ENCODE measurements at regions not wholly inside any gene's neighbourhood (a gene's known extent, or its start where the extent isn't known, plus 50 kb on each side); places are given as distances from the start of the nearest gene placed in this dataset.
"Not testable (repeated sequence)": the region's sequence is repeated elsewhere in the genome, so short reads cannot be mapped to it uniquely, and the experiment has no call there.

DNA sequence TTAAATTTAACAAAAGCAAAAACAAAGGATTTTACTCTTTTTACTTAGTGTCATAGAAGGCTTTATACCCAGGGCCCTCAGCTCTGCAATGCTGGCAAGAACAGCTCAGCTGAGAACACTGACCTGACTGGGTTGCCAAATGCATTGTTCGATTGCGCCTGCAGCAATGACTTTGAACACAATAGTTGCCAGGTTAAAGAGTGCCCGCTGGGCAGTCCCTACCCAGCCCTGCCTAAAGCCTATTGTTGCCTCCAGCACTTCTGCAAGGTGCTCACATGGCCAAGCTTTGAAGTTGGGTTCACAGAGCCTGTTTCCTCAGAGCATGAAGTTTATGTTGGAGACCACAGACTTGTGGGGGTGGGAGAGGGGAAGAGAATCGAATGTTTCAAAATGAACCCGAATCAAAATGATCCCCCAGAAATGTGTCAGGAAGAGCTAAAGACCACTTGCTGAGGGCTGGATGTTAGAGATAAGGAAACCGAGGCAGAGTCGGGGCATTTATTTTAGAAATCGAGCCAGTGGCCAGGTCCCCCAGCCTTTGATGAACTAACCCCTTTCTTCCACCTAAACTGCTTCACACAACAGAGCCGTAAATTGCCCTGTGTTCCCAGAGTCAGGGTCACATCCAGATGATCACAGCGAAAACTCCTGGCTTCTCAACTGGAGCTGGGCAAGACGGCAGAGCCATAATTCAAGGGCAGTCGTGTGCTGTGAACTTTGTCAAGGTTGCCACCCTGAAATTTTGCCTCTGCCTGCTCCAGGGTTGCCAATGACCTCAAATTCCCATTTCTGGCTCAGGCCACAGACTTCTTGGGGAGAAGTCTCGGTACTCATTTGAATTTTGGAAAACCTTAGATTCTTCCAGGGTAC is 55.0 kb downstream of the FOXA2 start:
- no peak for DNase-seq (ENCODE audit: insufficient read length, low spot score)
- no peak for FAIRE-seq

DNA sequence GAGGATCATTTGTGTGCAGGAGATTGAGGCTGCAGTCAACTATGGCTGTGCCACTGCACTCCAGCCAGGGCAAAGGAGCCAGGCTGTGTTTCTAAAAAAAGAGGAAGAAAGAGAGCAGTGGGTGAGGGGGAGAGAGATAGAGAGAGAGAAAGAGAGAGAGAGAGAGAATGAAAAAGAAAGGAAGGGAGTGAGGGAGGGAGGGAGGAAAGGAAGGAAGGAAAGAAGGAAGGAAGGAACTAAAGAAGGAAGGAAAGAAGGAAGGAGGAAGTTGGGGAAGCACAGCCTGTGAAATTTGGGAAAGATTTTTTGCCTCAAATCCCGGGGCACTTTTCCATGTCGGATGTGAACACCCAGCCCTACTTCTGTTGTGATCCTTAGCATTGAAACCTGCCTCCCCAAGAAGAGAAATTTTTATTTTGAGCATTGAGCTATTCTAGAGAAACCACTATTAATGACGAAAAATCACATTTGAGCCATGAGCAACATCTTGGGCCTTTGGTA is 57.8 kb downstream of the FOXA2 start:
- FAIRE-seq (no peak), DNase-seq (ENCODE audit: insufficient read length, low spot score) (no peak)

DNA sequence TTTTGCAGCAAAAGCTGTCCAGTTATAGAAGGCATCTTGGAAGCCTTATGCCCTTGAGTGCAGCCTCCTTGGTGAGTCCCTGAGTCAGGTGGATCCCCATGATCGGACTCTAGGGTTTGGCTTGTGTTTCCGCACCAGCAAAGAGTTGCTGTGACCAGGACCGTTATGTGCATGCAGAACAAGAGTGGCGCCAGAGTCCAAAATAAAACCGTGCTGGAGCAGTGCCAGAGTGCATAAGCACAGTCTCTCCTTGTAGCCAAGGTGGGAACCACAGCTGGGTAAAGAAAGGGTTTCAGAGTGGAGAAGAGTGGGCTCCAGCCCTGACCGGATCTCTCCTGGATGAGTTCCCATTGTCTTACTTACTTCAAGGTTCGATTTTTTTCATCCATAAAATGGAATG is 58.6 kb downstream of the FOXA2 start:
- DNase-seq (ENCODE audit: insufficient read length, low spot score) (no peak), FAIRE-seq (no peak)

DNA sequence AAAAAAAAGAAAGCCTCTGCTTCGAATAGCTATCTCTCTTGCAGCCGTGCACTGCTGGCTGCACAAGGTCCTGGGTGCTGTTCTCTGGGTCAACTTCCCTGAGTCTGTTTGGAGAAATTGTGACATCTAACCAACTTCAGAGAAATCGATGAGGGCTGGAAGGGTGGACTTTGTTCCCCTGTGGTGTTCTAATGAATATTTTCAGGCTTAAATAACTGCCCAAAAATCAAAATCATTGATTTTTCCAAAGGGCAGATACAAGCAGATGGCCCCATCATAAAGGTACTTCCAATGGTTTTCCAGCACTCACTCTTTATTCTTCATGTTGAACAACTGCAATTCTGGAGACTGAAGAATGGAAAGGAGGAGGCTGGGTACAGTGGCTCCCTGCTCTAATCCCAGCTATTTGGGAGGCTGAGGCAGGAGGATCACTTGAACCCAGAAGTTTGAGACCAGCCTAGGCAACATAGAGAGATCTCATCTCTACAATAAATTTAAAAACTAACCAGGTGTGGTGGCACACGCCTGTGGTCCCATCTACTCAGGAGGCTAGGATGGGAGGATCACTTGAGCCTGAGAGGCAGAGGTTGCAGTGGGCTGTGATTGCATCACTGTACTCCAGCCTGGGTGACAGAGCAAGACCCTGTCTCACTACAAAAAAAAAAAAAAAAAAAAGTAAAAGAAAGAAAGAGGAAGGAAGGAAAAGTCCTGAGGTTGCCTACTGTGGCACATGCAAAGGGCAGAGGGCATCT is 59.1 kb downstream of the FOXA2 start:
- DNase-seq (ENCODE audit: insufficient read length, low spot score) (no peak), FAIRE-seq (no peak)

DNA sequence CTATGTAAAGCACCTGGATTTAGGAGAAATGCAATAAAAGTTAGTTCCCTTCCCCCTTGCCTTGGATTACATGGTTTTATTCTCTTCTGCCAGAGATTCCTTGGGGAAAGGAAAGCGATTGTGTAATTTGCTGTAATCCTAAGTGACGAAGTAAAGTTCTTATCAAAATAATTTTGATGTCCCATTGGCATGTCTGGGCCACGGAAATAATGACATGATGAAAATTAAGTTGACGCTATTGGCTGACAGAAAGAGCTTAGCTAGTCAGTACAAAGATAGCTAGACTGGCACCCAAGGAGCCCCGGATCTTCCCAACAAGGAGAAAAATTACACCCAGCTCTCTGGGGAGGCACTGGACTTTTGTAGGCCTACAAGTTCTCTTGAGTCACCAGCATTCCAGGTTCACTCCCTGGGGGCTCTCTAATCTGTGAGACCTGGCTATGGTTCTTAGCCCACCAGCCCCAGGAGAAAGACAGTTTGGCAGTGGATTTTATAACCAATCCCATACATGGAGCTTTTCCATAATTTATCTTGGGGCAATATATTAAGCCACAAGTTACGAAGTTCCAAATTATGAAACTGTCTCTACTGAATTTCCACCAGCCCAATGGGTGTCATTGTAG is 59.9 kb downstream of the FOXA2 start:
- FAIRE-seq (no peak), DNase-seq (ENCODE audit: insufficient read length, low spot score) (no peak)

DNA sequence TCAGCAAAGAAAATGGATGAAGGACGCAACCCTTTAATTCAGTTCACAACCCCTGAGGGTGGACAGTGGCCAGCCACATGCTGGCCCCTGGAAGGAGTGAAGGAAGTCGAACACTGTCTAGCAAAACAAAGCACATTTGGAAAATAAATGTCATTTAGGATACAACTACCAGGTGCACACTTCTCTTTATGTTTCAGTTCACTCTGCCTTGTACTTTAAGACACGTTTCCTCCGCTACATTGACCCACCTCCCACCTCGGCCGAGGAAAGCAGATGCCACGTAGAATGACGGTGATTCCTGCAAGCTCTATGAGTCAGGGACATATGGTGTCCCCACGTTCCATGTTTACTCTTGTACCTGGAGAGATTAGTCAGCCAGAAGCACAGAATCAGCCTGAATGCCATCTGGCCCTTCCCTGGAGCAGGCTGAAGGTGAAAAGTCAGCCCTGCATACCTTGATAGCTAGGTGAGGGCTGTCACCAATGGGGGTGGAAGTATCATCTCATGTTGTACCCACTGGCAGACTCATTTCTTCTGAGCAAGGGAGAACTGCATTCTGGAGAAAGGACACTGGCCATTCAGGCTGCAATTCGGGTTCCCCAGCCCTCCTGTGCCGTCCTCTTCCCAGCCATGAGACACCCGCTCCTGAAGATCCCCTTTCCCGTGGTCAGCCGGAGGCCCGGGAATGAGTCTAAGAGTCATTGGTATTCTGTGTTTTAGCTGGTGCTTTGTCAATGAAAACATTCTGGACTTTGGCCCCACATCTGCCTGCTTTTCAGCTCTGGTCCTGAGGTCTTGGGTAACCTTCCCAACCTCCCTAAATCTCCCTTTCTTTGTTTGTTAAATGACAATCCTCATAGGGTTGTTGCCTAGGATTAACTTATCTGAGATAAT is 60.6 kb downstream of the FOXA2 start:
- FAIRE-seq (no peak), DNase-seq (ENCODE audit: insufficient read length, low spot score) (no peak)

DNA sequence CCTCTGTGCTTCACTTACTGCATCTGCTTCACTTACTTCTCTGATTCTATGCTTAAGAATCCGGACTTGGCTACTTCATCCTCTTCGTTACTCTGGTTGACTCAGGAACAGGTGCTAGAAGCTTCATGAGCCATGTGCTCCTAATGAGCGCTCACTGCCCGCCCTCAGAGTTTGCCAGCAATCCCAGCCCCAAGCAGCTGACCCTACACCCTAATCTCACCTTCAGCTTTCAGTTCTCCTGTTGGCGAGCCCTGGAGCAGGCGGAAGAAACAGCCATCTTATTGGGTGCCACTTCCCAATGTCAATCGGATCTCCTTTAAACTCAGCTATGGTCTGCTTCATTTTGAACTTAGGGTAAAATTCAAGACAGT is 61.3 kb downstream of the FOXA2 start:
- DNase-seq (ENCODE audit: insufficient read length, low spot score), result no peak
- no peak for FAIRE-seq

DNA sequence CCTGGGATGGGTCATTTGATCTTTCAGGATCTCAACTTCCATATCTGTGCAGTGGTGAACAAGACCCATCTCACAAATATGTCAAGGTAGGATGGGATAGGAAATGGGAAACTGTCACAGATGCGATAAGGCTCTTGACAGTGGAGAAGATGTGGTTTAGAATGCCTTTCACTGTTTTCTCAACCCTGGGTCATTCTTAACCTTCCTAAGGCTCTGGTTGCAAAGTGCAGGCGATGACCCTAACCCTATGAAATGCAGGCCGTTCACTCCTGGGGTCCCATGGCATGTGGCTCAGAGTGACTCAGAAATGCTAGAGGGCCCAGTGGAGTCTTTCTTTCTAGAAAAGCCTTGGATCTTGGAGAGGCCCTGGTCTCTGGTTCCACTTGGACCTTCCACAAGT is 61.7 kb downstream of the FOXA2 start:
- DNase-seq (ENCODE audit: insufficient read length, low spot score) (no peak), FAIRE-seq (no peak)

DNA sequence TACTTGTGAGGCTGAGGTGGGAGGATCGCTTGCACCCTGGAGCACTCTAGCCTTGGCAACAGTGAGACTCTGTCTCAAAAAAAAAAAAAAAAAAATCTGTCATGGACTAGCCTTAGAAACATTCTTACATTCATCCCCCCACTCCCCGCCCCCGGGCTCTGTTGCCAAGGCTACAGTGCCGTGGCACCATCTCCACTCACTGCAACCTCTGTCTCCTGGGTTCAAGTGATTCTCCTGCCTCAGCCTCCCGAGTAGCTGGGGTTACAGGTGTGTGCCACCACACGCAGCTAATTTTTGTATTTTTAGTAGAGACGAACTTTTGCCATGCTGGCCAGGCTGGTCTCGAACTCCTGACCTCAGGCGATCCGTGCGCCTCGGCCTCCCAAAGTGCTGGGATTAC is 62.4 kb downstream of the FOXA2 start:
- FAIRE-seq; DNase-seq (ENCODE audit: insufficient read length, low spot score): not testable (repeated sequence)

DNA sequence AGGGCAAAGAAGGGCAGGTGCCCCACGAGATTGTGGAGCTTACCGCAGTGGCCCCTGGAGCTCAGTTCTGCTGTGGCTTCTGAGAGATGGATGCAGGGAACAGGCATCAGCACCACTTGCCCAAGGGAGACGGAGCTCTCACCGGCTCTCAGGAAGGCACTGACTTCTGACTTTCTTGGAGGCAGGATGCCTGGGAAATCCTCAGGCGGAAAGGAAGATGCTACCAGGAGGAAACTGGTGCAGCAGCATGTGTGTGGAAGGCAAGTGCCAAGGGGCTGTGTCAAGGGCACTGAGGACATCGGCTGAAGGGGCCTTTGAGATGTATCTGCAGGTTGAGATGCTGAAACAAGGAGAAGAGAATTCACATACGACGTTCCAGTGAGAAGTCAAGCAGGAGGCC is 64.0 kb downstream of the FOXA2 start:
- DNase-seq (ENCODE audit: insufficient read length, low spot score) (no peak), FAIRE-seq (no peak)

DNA sequence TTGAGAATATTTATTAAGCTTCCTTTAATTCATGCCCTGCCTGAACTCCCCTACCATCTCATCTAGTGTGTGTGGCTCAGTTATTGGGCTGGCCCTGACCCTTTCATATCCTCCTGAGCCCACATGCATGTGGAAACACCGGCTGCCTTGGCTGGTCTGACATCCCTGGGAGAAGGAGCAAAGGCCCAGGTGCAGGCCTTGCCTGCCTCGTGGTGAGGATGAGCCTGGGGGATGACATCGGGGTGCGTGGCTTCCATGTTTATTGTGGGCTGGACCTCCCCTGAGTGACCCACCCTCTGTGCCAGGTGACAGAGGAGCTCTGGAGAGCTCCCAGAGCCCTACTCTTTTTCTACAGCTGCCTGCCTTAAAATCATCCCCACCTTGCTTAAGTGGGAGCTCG is 69.1 kb downstream of the FOXA2 start:
- FAIRE-seq (no peak), DNase-seq (ENCODE audit: insufficient read length, low spot score) (no peak)

DNA sequence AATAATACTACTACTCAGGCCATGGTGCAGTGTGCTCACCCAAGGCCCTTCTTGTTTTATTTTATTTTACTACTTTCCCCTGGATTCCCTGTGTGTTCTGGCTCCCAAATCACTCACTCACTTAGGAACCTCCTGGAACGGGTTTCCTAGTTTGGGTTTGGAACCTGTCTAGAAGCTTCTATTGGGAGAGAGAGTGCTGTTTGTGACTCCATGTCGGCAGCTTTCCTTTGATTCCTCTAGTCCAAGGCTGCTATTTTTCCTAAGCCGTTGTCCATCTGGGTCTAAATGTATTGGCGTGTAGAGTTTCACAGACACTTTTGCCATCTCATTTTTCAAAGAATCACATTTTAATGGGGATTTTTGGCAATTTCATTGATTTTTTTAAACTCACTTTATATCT is 70.8 kb downstream of the FOXA2 start:
- DNase-seq (ENCODE audit: insufficient read length, low spot score), result no peak

DNA sequence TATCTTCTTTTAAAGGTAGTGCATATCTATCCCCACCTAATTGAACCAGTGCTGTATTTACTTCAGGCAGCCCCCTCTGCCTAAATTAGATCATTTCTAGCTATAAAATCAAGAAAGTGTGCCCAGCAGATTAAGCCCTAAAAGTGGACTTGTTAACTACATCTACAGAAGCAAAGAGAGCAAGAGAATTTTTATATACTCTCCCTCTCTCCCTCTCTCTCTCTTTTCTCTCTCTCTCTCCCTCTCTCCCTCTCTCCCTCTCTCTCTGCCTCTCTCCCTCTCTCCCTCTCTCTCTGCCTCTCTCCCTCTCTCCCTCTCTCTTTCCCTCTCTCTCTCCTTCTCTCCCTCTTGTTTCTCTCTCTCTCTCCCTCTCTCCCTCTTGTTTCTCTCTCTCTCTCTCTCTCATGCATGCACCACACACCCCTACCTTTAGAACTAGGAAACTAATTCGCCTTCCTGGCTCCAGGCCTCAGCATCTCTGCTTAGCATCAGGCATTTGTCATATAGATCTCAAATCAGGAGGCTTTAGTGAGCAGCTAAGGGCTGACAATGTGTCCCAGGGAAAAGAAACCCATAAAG is 71.4 kb downstream of the FOXA2 start:
- DNase-seq (ENCODE audit: insufficient read length, low spot score) (no peak), FAIRE-seq (no peak)

More for the DNA sequence above, 70.8 kb downstream of the FOXA2 start:
- FAIRE-seq, result no peak

DNA sequence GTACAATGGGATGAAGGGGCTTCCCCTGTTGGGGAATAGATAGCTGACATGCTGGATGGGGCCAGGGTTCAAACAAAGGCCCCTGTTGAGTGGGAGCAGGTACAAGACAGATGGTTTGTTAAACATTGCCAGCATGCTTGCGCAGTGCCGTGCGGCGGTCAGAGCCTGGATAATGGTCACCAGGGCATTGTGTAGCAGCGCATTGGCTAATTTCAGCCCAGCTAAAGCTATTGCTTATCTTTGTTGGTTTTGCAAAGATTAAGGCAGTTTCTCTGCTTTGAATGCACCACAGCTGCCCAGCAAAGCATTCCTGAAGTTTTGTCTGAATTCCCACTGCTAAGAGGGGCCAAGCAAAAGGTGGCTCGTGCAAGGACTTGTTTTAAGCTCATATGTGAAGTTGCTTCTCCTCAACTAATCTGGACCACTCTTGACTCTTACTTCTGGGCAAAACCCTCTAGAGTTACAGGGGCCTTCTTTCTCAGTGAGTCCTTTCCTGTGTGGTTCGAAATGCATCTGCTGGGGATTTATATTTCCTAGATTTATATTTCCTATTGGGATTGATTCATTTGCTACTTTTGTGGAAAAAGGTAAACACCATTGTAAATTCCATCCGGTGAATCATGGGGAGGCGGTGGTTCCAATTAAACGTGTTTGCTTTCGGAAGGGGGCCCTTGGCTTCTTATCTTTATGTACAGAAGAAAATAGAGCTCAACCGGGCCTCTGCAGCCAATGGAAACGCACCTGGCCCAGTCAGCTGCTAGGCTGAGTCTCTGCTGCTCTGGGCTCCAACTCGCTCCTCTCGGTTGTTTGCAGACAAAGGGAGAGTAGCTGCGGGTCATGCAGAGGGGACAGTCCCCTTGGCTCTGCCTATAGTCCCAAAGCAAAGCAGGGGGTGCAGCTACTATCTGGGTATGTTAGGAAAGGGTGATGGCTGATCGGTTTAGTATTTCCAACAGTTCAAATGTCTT is 72.1 kb downstream of the FOXA2 start:
- DNase-seq (ENCODE audit: insufficient read length, low spot score), result no peak
- FAIRE-seq, result no peak

DNA sequence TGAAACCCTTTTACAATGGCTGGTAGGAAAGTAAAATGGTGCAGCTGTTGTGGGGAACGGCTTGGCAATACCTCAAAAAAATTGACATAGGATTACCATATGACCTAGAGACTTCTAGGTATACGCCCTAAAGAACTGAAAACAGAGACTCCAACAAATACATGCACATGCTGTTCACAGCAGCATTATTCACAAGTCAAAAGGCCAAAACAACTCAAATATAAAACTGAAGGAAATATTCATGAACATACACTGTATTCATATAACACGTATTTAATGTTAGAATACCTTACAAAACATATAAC is 74.6 kb downstream of the FOXA2 start:
- FAIRE-seq, result no peak
- no peak for DNase-seq (ENCODE audit: insufficient read length, low spot score)

DNA sequence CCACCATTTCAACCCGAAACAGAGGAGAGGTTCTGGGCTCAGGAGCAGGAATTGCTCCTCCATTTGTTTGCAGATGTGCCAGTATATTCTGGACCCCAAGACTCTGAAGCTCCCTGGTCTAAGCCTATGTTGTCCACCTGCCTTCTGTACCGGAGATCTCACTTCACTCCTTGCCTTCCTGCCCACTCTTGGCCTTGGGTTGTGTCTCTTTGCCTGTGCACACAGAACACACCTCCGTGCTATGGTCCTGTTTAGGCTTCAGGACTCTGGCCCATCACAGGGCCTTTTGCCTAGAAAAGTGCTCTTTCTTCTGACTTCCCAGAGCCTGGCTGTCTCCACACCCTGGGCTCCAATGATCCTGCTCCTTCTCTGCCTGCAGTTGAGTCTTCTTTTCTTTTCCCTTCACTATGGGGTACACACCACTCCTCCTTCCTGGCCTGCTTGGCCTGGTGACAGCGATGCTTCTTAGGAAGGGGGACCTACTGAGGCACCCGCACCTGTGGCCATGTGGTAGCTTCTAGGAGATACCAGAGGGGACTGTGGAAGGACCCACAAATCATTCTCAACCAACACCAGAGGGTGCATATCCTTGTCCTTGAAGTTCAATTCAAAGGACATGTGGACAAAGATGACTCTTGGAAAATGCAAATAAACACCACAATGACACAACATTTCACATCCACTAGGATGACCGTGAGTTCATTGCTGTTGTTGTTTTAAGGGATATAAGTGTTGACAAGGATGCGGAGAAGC is 75.1 kb downstream of the FOXA2 start:
- no peak for FAIRE-seq
- DNase-seq (ENCODE audit: insufficient read length, low spot score), result no peak

DNA sequence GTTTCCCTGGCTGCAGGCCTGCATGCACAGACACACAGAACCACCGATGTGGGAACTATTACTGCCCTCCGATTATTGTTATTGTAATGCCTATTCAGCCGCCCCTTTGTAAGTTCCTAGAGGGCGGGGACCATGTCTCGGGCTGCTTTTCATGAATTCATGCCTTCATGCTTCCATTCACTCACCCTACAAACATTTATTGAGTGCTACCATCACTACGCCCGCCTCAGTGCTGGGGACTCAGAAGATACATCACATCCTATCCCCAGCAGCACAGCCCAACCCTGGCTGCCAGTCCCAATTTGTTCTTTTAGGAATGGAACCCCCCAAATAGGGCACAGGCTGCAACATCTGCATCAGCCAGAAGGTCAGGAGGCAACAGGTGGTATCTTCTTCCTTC is 75.9 kb downstream of the FOXA2 start:
- DNase-seq (ENCODE audit: insufficient read length, low spot score), result no peak
- no peak for FAIRE-seq

DNA sequence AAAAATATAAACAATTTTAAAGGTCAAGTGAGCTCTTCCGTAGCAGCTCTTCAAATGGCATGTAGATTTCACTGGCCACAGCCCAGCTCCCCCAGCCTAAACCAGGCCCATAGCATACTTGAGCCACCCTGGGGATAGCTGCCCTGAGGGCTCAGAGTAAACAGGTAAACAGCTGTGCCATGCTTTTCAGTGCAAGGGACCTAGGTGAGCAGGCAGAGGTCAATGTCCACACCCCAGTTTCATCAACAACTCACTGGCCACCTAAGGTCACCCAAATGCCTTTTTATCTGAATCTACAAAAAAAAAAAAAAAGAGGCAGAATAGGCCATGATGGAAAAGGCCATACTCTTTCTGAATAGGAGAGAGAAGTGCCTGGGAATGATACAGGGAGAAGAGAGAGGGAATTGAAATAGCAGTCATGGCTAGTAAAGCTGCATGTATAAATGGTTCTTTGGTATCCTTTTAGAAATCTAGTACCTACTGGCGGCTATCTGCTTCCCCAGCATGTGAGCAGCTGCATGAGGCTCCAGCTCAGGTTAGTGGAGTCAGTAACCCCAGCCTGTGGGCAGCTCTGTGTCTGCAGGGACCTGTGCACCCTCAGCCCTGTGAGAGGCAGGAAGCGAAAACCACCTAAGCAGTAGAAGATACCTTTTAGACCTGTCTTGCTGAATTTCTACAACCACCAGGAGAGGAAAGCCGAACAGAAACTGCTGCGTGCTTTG is 77.0 kb downstream of the FOXA2 start:
- DNase-seq (ENCODE audit: insufficient read length, low spot score), result no peak
- no peak for FAIRE-seq

Measured in GM19239 (cell line).